Activated naive CD8-positive, alpha-beta T cell (primary cell): ENCODE measurements at regions not wholly inside any gene's neighbourhood (a gene's known extent, or its start where the extent isn't known, plus 50 kb on each side); places are given as distances from the start of the nearest gene placed in this dataset.

Source experiments
- H3K27ac Mint-ChIP-seq: one replicate; pipeline ENCODE4 v1.8.0; 2021; ENCODE audit warnings: mixed read lengths
- H3K27me3 Mint-ChIP-seq: one replicate; pipeline ENCODE4 v1.8.0; 2021; ENCODE audit warnings: mixed read lengths
- H3K36me3 Mint-ChIP-seq: one replicate; pipeline ENCODE4 v1.8.0; 2021; ENCODE audit warnings: mixed read lengths
- H3K4me1 Mint-ChIP-seq: one replicate; pipeline ENCODE4 v1.8.0; 2021; ENCODE audit warnings: low read depth, mixed read lengths
- H3K4me3 Mint-ChIP-seq: one replicate; pipeline ENCODE4 v1.8.0; 2021; ENCODE audit warnings: mild to moderate bottlenecking, mixed read lengths
- H3K9me3 Mint-ChIP-seq: one replicate; pipeline ENCODE4 v1.8.0; 2021; ENCODE audit warnings: low read depth, mixed read lengths

DNA sequence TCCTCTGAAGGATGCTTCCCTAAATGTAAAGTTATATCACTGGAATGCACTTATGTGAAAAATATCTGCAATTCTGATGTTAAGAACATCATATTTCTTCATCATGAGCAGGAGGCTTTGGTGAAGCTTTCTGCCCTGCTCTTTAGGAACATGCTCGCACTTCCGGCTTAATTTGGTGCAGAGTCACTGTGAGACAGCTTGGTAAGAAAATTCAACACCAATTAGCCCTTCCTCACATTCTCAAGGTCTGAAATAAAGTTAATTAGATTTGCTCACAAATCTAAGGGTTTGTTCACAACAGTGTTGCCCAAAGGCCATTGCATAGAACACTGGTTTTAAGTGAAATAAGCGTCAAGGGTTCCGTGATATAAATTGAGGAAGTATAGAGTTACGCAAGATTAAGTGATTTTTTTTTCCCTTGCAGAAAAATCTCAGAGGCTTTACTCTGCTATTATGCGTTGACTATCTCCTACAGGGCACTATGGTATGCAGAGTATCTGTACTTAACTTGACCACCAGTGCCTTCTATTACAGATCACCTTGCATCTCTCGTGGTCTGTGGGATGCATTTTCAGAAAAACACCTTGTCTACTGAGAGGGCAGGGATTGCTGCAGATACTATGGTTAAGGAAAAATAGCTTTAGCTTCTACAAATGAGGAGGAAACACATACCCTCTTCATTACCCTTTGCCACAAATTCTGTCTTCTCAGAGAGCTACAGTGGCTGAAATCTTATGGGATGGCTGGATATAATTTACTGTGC is 953.9 kb downstream of the TYW1 start:
- Mint-ChIP-seq H3K27ac (no peak overlapping the region), H3K9me3 (peaks cover 11% of the 10 kb centered on the region), H3K27me3 (no peaks in the 10 kb centered on the region), H3K4me3 (no peak overlapping the region), H3K36me3 (no peaks in the 10 kb centered on the region), H3K4me1 (no peaks in the 10 kb centered on the region)

DNA sequence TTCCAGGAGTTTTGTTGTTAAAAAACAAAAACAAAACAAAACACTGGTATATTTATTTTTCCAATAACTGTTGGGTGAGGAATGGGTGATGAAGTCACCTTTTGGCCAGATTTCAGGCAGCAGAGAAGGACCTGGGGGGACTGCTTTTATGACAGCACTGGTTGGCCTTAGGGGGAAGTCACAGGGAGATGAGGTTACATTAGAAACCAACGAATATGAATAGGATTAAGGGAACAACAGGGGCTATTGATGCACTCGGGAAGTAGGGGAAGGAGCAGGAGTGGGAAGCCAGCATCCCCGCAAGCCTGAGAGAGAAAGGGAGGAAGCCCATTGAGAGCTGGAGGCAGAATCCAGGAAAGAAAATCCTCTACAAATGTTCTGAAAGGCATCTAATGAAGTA is 958.4 kb downstream of the TYW1 start:
- Mint-ChIP-seq H3K27ac (no peak overlapping the region), H3K4me3 (no peak overlapping the region), H3K36me3 (no peaks in the 10 kb centered on the region), H3K9me3 (peaks cover 18% of the 10 kb centered on the region), H3K4me1 (no peaks in the 10 kb centered on the region), H3K27me3 (no peaks in the 10 kb centered on the region)

DNA sequence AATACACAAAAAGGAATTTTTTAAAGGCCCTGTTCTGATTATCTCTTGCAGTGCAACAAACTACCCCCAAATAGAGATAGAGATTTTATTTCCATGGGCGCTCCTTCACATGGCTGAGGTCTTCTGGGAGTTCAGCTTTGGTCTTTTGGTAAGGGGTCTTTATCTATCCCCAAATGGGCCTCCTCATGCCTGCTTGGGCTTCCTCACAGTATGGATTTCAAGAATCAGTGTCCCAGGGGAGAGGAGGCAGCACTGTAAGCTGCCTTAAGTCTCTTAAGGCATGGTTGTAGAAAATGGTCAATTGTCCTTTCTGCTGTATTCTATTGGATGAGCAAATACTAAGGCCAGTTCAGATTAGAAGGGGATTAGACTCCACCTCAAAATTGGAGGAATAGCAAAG is 966.2 kb downstream of the TYW1 start:
- no peaks in the 10 kb centered on the region for H3K27me3 Mint-ChIP-seq
- H3K9me3 Mint-ChIP-seq = peaks cover 8% of the 10 kb centered on the region
- no peaks in the 10 kb centered on the region for H3K36me3 Mint-ChIP-seq
- no peaks in the 10 kb centered on the region for H3K4me1 Mint-ChIP-seq
- no peak overlapping the region for H3K4me3 Mint-ChIP-seq
- no peak overlapping the region for H3K27ac Mint-ChIP-seq

DNA sequence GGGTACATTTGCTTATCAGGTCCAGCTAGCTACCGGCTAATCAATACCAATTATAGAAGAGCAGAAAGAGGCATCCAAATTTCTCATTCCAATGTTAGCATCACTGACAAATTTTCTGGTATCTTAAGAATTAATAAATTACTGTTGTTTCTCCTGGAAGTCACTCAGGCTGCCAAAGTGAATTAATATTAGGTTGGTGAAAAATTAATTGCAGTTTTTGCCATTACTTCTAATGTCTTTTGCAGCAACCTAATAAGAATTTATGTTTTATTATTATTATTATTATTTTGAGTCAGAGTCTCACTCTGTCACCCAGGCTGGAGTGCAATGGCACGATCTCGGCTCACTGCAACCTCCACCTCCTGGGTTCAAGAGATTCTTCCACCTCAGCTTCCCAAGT is 979.9 kb downstream of the TYW1 start:
- Mint-ChIP-seq H3K4me1 (no peaks in the 10 kb centered on the region), H3K36me3 (no peaks in the 10 kb centered on the region), H3K27ac (no peak overlapping the region), H3K27me3 (no peaks in the 10 kb centered on the region), H3K9me3 (peaks cover 15% of the 10 kb centered on the region), H3K4me3 (no peak overlapping the region)

DNA sequence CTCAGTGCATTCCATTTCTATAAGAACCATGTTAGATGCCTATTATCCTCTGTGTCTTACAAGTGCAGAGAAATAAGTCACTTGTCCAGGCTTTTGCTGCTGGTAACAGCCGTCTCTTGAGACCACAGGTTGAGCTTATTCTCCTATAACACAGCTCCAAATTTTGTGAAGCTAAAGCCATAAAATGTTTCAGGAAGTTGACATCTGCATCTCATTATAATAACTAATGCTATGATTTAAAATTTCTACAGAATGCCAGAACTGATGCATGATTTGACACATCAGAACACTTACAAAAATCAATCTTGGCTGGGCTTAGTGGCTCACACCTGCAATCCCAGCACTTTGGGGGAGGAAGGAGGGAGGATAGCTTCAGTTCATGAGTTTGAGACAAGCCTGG is 986.9 kb downstream of the TYW1 start:
- Mint-ChIP-seq H3K9me3 (peaks cover 19% of the 10 kb centered on the region), H3K4me3 (no peak overlapping the region), H3K36me3 (no peaks in the 10 kb centered on the region), H3K27ac (no peak overlapping the region), H3K27me3 (no peaks in the 10 kb centered on the region), H3K4me1 (no peaks in the 10 kb centered on the region)

DNA sequence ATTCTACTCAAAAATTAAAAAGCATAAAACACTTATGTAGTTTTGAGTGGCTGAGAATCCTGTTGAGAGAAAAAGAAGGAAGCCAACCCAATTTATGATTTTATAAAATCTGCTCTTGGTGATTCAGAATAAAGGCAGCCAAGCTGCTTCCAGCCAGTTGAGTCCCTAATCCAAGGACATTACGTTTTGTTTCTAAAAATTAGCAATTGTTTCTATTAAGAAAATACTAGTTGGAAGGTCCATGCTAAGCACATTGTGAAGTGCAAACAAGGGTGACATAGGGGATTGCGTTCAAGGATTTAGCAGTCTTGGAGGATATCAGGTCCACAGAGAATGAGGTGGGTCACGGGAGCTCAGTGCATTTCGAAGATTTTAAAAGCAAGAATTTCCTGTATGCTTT is 987.7 kb downstream of the TYW1 start:
- Mint-ChIP-seq H3K4me1 (no peaks in the 10 kb centered on the region), H3K27ac (no peak overlapping the region), H3K9me3 (peaks cover 19% of the 10 kb centered on the region), H3K4me3 (no peak overlapping the region), H3K27me3 (no peaks in the 10 kb centered on the region), H3K36me3 (no peaks in the 10 kb centered on the region)

DNA sequence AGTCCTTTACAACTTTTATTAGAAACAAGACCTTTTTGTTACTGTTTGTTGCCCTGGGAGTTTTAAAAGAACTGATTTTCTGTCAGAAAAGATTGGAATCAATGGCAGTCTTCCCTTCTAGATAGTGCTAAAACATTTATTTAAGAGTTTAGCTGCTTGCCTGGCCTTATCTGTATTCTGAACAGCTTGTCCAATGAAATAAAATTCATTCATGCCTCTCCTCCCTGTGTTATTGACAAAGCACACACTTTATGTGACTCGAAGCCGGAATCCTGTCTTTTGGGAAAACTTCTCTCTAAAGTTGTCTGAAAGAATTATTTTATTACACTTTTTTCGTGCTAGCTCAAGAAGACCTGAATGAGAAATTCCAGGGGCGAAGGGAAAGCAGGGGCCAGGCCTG is 992.5 kb downstream of the TYW1 start:
- Mint-ChIP-seq H3K36me3 (no peaks in the 10 kb centered on the region), H3K9me3 (no peaks in the 10 kb centered on the region), H3K27ac (no peak overlapping the region), H3K27me3 (no peaks in the 10 kb centered on the region), H3K4me1 (no peaks in the 10 kb centered on the region), H3K4me3 (no peak overlapping the region)

DNA sequence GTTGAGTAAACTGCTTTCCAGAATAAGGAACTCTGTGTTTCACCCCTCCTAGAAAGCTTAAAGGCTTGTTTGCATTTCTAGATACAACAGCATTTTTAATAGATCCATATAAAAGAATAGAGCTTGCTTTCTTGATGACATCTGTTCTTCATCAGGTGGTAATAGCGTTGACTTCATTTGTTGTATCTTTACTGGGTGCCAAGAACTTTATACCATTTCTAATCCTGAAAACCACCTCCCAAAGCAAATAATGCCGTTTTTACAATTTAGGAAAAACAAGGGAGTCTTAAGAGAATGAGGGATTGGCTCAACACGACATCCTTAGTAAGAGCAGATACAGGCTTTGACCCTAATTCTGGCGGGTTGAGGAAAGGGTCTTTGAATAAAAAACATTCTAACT is 993.4 kb downstream of the TYW1 start:
- no peaks in the 10 kb centered on the region for H3K36me3 Mint-ChIP-seq
- no peak overlapping the region for H3K27ac Mint-ChIP-seq
- H3K9me3 Mint-ChIP-seq = peaks cover 4% of the 10 kb centered on the region
- H3K4me1 Mint-ChIP-seq = no peaks in the 10 kb centered on the region
- no peaks in the 10 kb centered on the region for H3K27me3 Mint-ChIP-seq
- no peak overlapping the region for H3K4me3 Mint-ChIP-seq

DNA sequence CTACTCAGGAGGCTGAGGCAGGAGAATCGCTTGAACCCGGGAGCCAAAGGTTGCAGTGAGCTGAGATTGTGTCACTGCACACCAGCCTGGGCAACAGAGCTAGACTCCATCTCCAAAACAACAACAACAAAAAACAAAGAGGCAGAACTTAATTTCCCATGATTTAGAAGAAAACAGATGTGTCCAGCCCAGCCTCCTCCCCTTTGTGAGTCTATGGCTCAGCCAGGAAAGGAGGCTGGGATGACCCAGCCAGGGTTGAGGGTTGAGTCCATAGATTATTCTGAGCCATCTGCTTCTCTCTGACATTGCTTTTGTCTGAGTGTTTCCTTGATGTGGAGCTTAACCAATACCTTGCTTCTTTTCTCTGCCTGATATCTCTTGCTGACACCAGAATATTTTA is 994.1 kb downstream of the TYW1 start:
- Mint-ChIP-seq H3K27me3 (no peaks in the 10 kb centered on the region), H3K36me3 (no peaks in the 10 kb centered on the region), H3K27ac (no peak overlapping the region), H3K9me3 (peaks cover 4% of the 10 kb centered on the region), H3K4me1 (no peaks in the 10 kb centered on the region), H3K4me3 (no peak overlapping the region)

DNA sequence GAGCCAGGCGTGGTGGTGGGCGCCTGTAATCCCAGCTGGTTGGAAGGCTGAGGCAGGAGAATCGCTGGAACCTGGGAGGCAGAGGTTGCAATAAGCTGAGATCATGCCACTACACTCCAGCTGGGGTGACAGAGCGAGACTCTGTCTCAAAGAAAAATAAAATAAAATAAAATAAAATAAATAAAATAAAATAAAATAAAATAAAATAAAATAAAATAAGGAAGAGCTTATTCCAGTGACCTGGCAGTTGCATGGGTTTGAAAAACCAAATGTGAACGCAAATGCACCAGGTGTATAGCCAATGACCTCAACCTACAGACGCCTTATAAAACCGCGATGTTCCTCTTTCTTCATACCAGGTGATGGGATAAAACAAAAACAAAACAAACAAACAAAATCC is 995.7 kb downstream of the TYW1 start:
- H3K27ac Mint-ChIP-seq = no peak overlapping the region
- H3K4me3 Mint-ChIP-seq = no peak overlapping the region
- no peaks in the 10 kb centered on the region for H3K27me3 Mint-ChIP-seq
- peaks cover 8% of the 10 kb centered on the region for H3K9me3 Mint-ChIP-seq
- H3K36me3 Mint-ChIP-seq = no peaks in the 10 kb centered on the region
- H3K4me1 Mint-ChIP-seq = no peaks in the 10 kb centered on the region

DNA sequence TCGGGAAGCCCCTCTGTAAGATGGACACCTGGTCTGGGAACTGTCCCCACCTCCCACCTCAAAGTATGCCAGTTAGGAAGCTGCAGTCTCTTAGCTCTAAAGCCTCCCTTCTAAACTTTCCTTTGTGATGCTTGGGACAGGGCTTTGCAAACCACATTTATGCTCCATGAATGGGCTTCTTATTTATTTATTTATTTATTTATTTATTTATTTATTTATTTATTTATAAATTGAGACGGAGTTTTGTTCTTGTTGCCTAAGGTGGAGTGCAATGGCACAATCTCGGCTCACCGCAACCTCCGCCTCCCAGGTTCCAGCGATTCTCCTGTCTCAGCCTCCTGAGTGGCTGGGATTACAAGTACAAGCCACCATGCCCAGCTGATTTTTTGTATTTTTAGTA is 1009.4 kb downstream of the TYW1 start:
- no peak overlapping the region for H3K27ac Mint-ChIP-seq
- H3K4me3 Mint-ChIP-seq = no peak overlapping the region
- H3K9me3 Mint-ChIP-seq = no peaks in the 10 kb centered on the region

DNA sequence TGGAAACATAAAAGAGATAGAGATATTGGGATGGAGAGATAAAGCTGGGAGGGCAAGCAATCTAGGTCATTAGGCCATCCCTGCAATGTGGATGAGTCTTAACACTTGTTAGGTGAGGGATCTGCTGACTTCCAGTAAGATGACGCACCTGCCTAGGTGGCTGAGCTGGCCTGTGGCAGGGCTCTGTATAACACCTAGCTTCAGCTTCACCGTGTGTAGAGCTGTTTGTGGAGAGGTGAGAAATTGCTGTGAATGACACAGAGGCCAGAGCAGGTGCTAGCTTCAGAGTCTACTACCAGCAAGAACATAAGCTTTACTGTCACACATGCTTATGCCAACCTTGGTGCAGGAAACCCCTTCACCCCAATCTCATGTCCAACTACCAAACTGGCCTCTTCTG is 1010.0 kb downstream of the TYW1 start:
- no peaks in the 10 kb centered on the region for H3K4me1 Mint-ChIP-seq
- no peaks in the 10 kb centered on the region for H3K36me3 Mint-ChIP-seq
- no peak overlapping the region for H3K27ac Mint-ChIP-seq
- no peak overlapping the region for H3K4me3 Mint-ChIP-seq
- H3K27me3 Mint-ChIP-seq = no peaks in the 10 kb centered on the region
- H3K9me3 Mint-ChIP-seq = peaks cover 3% of the 10 kb centered on the region

More for the DNA sequence above, 1009.4 kb downstream of the TYW1 start:
- Mint-ChIP-seq H3K36me3 (no peaks in the 10 kb centered on the region), H3K4me1 (no peaks in the 10 kb centered on the region), H3K27me3 (no peaks in the 10 kb centered on the region)

DNA sequence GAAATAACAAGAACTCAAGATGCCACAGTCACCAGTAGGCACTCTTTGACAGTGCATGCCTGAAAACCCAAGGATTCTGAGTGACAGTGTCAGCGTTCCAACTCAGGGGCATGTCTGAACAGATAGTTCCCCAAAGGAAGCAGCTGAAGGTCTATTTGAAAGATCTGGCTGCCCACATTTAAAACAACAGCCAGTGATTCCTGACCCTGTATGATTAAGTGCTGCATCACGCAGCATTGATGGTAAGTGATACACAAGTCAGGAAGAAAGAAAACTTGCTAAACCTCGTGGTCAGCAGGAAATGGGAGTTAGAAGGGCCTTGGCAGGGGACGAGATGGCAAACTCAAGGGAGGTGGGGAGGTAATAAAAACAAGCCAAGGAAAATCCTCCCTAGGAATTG is 1013.1 kb downstream of the TYW1 start:
- H3K4me3 Mint-ChIP-seq = no peak overlapping the region
- H3K36me3 Mint-ChIP-seq = no peaks in the 10 kb centered on the region
- peaks cover 6% of the 10 kb centered on the region for H3K9me3 Mint-ChIP-seq
- H3K27ac Mint-ChIP-seq = no peak overlapping the region
- H3K27me3 Mint-ChIP-seq = no peaks in the 10 kb centered on the region
- H3K4me1 Mint-ChIP-seq = no peaks in the 10 kb centered on the region

DNA sequence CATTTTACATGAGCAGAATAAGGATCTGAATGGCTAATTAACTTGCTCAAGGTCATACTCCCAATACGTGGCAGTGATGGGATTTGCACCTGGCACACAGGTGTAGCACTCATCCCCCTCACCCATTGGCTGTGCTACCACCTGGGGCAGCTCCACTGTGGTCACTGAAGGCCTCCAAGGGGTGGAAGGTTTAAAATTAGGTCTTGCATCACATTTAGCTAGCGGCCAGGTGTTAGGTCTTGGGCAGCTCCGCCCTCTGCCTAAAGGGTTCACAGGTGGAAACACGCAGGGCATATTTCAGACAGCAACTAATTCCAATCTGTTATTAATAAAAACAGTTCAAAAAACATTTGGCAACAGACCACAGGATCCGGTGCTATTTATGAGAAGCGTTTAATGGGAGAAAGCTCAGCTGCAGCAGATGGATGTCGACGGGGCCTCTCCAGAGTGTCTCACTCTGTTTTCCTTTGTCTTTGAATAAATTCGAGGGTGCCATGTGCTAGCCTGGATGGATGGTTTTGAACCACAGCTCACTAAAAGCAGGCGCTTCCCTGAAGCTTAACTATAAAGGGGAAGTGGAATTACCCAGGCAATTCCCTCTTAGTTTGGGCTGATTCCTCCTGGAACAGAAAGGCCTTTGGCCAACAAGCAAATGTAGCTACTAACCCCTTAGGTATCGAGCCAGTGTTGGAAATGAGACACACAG is 1017.6 kb downstream of the TYW1 start:
- Mint-ChIP-seq H3K27ac (no peak overlapping the region), H3K4me3 (no peak overlapping the region), H3K27me3 (no peaks in the 10 kb centered on the region), H3K4me1 (no peaks in the 10 kb centered on the region), H3K36me3 (no peaks in the 10 kb centered on the region), H3K9me3 (peaks cover 6% of the 10 kb centered on the region)

DNA sequence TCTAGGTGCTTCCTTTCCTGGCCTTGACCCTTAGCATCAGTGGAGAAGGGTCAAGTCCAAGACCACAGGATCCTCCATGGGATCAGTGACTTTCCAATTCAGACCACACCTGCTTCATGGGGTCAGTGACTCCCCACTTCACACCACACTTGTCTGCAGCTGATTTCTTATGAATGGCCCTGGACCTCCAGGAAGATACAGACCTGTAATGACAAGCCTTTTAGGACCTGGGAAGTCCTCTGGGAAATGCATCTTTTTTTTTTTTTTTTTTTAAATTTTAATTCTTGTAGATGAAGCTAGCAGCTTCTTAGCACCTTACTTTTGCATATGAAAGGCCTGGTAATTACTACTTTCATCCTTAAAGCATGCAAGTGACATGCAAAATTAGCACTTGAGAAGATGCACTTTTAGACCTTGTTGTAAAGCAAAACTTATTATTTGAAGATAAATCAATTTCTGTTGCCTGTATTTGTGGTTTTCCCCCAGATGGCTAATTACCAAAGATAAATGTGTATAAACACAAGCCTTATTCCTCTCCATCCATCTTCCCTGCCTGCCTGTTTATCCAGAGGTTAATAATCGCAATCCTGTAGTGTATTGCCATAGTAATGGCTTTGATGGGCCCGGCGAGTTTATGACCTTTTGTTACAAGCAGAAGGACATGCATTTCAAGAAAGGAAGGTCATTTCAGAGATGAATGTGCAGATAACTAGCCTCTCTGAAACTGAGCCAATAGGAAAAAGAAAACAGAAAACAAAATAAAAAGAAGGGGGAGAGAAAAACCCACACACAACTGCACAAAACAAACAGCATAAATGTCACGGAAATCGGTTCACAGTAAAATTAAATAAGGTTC is 1018.7 kb downstream of the TYW1 start:
- Mint-ChIP-seq H3K4me1 (no peaks in the 10 kb centered on the region), H3K27ac (no peak overlapping the region), H3K9me3 (peaks cover 6% of the 10 kb centered on the region), H3K36me3 (no peaks in the 10 kb centered on the region), H3K27me3 (no peaks in the 10 kb centered on the region), H3K4me3 (no peak overlapping the region)
